Astrocyte (in vitro differentiated cells and primary cell): ENCODE measurements at regions not wholly inside any gene's neighbourhood (a gene's known extent, or its start where the extent isn't known, plus 50 kb on each side); places are given as distances from the start of the nearest gene placed in this dataset.

Source experiments
- EZH2 ChIP-seq: IDR thresholded peaks from 2 replicates; pipeline ENCODE4 v1.6.1; 2012; ENCODE audit warnings: mild to moderate bottlenecking, low read length, inconsistent platforms; ENCODE audit not compliant: insufficient read depth
- TF ChIP-seq, protein P1 (sequence below): IDR thresholded peaks from 2 replicates; pipeline ENCODE4 v1.5.1; 2011; ENCODE audit warnings: low read depth, mild to moderate bottlenecking, inconsistent platforms, low read length, moderate library complexity; ENCODE audit not compliant: insufficient read depth

DNA sequence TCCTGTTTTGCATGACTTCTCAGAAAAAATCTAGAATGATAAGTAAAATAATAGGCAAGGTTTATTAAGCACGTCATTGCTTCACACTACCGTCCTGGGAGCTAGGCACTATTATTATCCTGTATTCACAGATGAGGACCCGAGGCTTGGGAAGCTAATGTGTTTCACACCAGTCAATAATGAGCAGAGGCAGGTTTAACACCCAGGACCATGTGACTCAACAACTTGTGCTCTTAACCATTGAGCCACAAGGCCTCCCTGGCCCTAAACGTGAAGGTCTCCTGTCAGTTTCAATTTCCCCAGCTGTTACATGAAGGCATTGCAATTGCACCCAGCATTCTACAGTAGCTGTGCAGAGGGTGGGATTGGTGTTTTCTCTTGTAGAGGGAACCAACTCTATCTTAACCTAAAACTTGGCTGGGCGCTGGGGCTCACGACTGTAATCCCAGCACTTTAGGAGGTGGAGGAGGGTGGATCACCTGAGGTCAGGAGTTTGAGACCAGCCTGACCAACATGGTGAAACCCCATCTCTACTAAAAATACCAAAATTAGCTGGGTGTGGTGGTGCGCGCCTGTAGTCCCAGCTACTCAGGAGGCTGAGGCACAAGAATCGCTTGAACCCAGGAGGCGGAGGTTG is 191.2 kb downstream of the BCAS1 start:
- TF ChIP-seq, protein P1, sequence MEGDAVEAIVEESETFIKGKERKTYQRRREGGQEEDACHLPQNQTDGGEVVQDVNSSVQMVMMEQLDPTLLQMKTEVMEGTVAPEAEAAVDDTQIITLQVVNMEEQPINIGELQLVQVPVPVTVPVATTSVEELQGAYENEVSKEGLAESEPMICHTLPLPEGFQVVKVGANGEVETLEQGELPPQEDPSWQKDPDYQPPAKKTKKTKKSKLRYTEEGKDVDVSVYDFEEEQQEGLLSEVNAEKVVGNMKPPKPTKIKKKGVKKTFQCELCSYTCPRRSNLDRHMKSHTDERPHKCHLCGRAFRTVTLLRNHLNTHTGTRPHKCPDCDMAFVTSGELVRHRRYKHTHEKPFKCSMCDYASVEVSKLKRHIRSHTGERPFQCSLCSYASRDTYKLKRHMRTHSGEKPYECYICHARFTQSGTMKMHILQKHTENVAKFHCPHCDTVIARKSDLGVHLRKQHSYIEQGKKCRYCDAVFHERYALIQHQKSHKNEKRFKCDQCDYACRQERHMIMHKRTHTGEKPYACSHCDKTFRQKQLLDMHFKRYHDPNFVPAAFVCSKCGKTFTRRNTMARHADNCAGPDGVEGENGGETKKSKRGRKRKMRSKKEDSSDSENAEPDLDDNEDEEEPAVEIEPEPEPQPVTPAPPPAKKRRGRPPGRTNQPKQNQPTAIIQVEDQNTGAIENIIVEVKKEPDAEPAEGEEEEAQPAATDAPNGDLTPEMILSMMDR = no peak
- TF ChIP-seq EZH2 = no peak
